ENCODE measurements at regions not wholly inside any gene's neighbourhood (a gene's known extent, or its start where the extent isn't known, plus 50 kb on each side); places are given as distances from the start of the nearest gene placed in this dataset.

- TF ChIP-seq POLR2A (IDR thresholded peaks at IDR 0.05; ENCODE audit: low read length) (no peak), GATA1 (IDR thresholded peaks at IDR 0.05; ENCODE audit: low read depth, low read length) (no peak)
Observed at GRCh38 chr11:70881948-70882715, 370.2 kb downstream of the SHANK2 start.

Data from erythroblast (primary cell).